IMR-90 (cell line): ENCODE measurements at regions not wholly inside any gene's neighbourhood (a gene's known extent, or its start where the extent isn't known, plus 50 kb on each side); places are given as distances from the start of the nearest gene placed in this dataset.

Experiments used
- CEBPB ChIP-seq: IDR thresholded peaks from 2 replicates; pipeline ENCODE4 v1.6.1; 2012; ENCODE audit warnings: low read depth, low read length, improper control_type of control experiment
- CTCF ChIP-seq: conservative IDR thresholded peaks from 2 replicates; pipeline ENCODE4 v1.5.1; 2012; ENCODE audit warnings: mild to moderate bottlenecking, low read depth, low read length, improper control_type of control experiment
- NFE2L2 ChIP-seq: fragments of 150-350 bp; IDR thresholded peaks from 2 replicates; pipeline ENCODE4 v1.6.1; 2016; ENCODE audit warnings: low read depth, mild to moderate bottlenecking, low read length
- RAD21 ChIP-seq: IDR thresholded peaks from 2 replicates; pipeline ENCODE4 v1.6.1; 2012; ENCODE audit warnings: low read length, improper control_type of control experiment

- TF ChIP-seq RAD21: no peak
- no peak for TF ChIP-seq CEBPB
- TF ChIP-seq CTCF: no peak
- no peak for TF ChIP-seq NFE2L2
Observed at GRCh38 chr17:72489272-72489641, 368.4 kb downstream of the SOX9 start.
